ENCODE measurements at regions not wholly inside any gene's neighbourhood (a gene's known extent, or its start where the extent isn't known, plus 50 kb on each side); places are given as distances from the start of the nearest gene placed in this dataset.

DNA sequence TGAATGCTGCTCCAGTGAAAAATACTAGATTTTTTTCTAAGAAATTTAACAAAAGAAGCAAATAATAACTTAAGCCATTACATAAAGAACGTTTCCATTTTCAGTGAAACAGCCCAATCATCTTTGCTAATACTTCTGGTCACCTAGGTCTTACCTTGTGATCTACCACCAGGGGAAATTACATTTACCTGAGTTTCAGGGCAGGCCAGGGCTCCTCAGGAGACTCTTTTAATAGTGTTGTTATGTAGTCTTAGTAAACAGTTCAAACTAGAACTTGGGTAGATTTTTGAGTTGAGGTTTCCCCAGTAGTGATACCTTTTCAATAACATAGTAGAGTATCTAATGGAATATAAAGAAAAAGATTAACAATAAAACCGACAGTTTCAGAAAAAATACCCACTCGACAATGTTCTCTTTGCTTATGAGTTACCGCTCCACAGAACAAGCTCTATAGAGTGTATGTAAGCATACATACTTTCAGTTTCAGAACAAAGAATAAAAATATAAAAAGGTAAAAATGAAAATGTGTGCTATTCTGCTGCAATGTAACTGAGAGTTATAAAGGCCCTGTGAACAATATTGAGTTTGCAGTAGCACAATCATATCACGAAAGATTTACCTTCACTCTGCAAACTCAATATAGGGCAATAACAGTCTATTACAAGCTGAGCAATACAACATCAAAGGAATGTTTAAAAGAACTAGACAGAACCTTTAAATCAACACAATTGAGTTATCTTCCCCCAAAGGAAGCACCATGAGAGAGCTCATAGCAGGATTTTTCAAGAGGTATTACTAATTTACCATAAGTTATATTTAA lies 165.8 kb downstream of the ATOH1 start:
- Histone ChIP-seq H3K4me3 (no peak overlapping the region), H3K27me3 (no peaks in the 10 kb centered on the region), H3K9me3 (no peaks in the 10 kb centered on the region), H3K4me1 (no peaks in the 10 kb centered on the region), H3K27ac (no peak overlapping the region), H3K36me3 (no peaks in the 10 kb centered on the region)
- intact Hi-C loops (cut with DNase I; ENCODE audit: low total_unique reads), result no loop called here
- TF ChIP-seq, protein P1, sequence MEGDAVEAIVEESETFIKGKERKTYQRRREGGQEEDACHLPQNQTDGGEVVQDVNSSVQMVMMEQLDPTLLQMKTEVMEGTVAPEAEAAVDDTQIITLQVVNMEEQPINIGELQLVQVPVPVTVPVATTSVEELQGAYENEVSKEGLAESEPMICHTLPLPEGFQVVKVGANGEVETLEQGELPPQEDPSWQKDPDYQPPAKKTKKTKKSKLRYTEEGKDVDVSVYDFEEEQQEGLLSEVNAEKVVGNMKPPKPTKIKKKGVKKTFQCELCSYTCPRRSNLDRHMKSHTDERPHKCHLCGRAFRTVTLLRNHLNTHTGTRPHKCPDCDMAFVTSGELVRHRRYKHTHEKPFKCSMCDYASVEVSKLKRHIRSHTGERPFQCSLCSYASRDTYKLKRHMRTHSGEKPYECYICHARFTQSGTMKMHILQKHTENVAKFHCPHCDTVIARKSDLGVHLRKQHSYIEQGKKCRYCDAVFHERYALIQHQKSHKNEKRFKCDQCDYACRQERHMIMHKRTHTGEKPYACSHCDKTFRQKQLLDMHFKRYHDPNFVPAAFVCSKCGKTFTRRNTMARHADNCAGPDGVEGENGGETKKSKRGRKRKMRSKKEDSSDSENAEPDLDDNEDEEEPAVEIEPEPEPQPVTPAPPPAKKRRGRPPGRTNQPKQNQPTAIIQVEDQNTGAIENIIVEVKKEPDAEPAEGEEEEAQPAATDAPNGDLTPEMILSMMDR (IDR thresholded peaks at IDR 0.05), result no peak
- no peak for DNase-seq

DNA sequence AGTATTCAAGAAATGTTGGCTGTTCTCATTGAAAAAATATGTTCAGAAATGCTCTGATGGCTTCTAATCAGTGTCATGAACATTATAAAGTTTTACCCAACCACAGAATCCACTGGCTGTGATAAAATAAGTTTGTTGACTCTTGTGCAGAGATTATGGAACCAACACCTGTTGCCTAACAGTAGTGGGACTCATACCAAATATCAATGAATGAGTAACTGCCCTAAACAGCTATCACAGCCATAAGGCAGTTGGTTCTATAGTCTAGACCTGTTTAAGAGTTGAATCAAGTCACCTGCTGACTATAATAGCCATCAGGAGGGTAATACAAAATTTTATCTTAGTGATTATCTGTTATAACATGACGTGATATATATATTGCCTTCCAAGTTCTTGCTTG lies 168.3 kb downstream of the ATOH1 start:
- Histone ChIP-seq H3K9me3 (no peaks in the 10 kb centered on the region), H3K27ac (no peak overlapping the region), H3K36me3 (no peaks in the 10 kb centered on the region), H3K4me1 (no peaks in the 10 kb centered on the region), H3K4me3 (no peak overlapping the region), H3K27me3 (no peaks in the 10 kb centered on the region)
- DNase-seq, result no peak
- intact Hi-C loops (cut with DNase I; ENCODE audit: low total_unique reads), result no loop called here
- TF ChIP-seq, protein P1 (IDR thresholded peaks at IDR 0.05), result no peak

DNA sequence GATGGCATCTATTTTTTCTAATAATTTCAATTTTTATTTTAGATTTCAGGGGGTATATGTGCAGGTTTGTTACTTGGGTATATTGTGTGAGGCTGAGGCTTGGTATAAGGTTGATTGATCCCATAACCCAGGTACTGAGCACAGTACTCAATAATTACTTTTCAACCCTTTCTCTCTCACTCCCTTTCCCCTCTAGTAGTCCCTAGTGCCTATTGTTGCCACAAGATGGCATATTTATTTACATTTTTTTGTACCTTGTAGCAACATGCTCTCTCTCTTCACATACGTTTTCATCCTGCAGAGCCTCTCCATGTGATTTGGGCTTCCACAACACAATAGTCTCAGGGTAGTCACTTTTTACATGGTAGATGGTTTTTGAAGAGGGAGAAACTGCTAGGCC lies 172.0 kb downstream of the ATOH1 start:
- intact Hi-C loops (cut with DNase I; ENCODE audit: low total_unique reads), result no loop called here
- no peaks in the 10 kb centered on the region for H3K4me1 ChIP-seq
- TF ChIP-seq, protein P1 (IDR thresholded peaks at IDR 0.05), result no peak
- no peaks in the 10 kb centered on the region for H3K27me3 ChIP-seq
- no peaks in the 10 kb centered on the region for H3K36me3 ChIP-seq
- H3K4me3 ChIP-seq, result no peak overlapping the region
- DNase-seq, result no peak
- no peak overlapping the region for H3K27ac ChIP-seq
- no peaks in the 10 kb centered on the region for H3K9me3 ChIP-seq

DNA sequence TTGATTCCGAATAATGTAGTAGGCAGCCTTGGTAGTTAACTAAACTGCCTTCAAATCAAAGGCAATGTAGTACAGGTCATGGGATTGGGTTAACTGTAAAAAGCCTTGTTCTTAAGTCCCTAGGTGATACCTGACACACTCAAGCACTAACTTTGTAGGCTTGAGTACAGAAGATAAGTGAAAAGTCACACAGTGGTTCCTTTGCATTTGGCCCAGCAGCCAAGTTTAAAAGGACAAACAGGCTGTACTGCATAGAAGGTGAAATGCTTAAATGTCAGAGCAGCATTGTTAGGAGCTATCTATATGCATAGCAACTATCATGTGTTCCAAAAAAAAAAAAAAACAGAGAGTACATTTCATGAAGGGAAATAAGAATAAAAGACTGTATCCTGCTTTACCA lies 178.4 kb downstream of the ATOH1 start:
- intact Hi-C loops (cut with DNase I; ENCODE audit: low total_unique reads), result no loop called here
- no peak for DNase-seq
- Histone ChIP-seq H3K9me3 (no peaks in the 10 kb centered on the region), H3K27ac (no peak overlapping the region), H3K4me3 (no peak overlapping the region), H3K4me1 (no peaks in the 10 kb centered on the region), H3K36me3 (no peaks in the 10 kb centered on the region), H3K27me3 (no peaks in the 10 kb centered on the region)
- TF ChIP-seq, protein P1 (IDR thresholded peaks at IDR 0.05), result no peak

DNA sequence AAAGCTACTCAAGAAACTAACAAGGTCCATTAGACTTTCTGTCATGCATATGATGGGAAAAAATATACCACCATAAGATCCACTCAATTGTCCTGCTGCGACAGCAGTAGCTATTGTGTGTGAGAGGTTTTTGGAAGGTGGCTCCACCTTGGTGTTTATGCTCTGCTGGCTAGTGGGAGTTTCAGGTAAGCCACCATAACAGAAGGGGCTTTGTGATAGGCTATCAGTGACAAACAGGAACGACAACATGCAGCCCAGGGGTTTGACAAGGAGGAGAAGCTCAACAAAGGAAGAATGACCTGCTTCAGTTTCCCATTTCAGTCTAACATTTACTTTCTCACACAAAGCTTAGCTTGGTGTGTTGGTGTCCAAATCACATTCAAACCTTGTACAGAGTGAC lies 182.6 kb downstream of the ATOH1 start:
- no peaks in the 10 kb centered on the region for H3K36me3 ChIP-seq
- H3K4me3 ChIP-seq, result no peak overlapping the region
- no peak for DNase-seq
- intact Hi-C loops (cut with DNase I; ENCODE audit: low total_unique reads), result no loop called here
- no peak overlapping the region for H3K27ac ChIP-seq
- H3K27me3 ChIP-seq, result no peaks in the 10 kb centered on the region
- no peaks in the 10 kb centered on the region for H3K9me3 ChIP-seq
- H3K4me1 ChIP-seq, result no peaks in the 10 kb centered on the region
- TF ChIP-seq, protein P1 (IDR thresholded peaks at IDR 0.05), result no peak
